Frontal cortex (tissue), 4 donors: ENCODE measurements at regions not wholly inside any gene's neighbourhood (a gene's known extent, or its start where the extent isn't known, plus 50 kb on each side); places are given as distances from the start of the nearest gene placed in this dataset. TPM values are rescaled to one million over a fixed set of nuclear protein-coding genes. Genes with fewer than 3 reads are reported as not detected.
"Not testable (repeated sequence)": the region's sequence is repeated elsewhere in the genome, so short reads cannot be mapped to it uniquely, and the experiment has no call there.

Experiments used
- DNase-seq, 2 donors: peaks; one replicate each; pipeline ENCODE4 v3.0.0; 2012; ENCODE audit warnings: low spot score in 2 of 2
- FAIRE-seq: peaks from 2 replicates; lab custom pipeline; 2012; peaks lifted over from hg19 to GRCh38; lab: Jason Lieb, UNC
- small RNA-seq: library from RNA; depleted of rRNA; stranded (forward); fragments of <200 nt; gene quantifications from one replicate; pipeline ENCODE3, GENCODE V24; 2014
- donor health status: control.
- donor health status: control.
- donor health status: control.

DNA sequence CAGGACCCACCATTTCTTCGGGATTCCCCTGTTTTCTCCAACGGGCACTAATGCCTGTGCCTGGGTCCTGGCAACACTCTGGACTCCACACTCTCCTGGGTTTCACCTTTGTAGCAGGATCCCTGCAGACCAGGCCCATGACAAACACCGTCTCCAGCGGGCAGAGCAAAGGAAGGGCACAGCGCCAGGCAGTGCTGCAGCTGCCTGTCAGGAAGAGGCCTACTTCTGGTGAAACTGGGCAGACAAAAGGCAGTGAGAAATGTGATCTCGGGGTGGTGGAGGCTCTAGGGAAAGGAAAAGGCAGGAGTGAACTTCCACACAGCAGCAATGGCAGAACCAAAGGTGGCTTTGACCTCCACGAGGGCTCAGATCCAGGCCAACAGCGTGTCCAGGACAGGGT lies 165.3 kb downstream of the OR4F15 start:
- DNase-seq, FAIRE-seq: not testable (repeated sequence)

DNA sequence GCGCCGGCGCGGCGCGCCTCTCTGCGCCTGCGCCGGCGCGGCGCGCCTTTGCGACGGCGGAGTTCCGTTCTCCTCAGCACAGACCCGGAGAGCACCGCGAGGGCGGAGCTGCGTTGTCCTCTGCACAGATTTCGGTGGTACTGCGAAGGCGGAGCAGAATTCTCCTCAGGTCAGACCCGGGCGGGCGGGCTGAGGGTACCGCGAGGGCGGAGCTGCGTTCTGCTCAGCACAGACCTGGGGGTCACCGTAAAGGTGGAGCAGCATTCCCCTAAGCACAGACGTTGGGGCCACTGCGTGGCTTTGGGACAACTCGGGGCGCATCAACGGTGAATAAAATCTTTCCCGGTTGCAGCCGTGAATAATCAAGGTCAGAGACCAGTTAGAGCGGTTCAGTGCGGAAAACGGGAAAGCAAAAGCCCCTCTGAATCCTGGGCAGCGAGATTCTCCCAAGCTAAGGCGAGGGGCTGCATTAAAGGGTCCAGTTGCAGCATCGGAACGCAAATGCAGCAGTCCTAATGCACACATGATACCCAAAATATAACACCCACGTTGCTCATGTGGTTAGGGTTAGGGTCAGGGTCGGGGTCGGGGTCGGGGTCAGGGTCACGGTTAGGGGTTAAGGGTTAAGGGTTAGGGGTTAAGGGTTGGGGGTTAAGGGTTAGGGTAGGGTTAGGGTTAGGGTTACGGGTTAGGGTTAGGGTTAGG lies 168.4 kb downstream of the OR4F15 start:
- not testable (repeated sequence) for FAIRE-seq
- DNase-seq = peak in 1 of 2 donors; percentile 0

Small RNA genes lying in the stretch of these regions (small RNA-seq; reads per million reads assigned to genes)
- gene AC140725.2 = not detected
- not detected for gene MIR6859-3
